ENCODE measurements at regions not wholly inside any gene's neighbourhood (a gene's known extent, or its start where the extent isn't known, plus 50 kb on each side); places are given as distances from the start of the nearest gene placed in this dataset.

DNA sequence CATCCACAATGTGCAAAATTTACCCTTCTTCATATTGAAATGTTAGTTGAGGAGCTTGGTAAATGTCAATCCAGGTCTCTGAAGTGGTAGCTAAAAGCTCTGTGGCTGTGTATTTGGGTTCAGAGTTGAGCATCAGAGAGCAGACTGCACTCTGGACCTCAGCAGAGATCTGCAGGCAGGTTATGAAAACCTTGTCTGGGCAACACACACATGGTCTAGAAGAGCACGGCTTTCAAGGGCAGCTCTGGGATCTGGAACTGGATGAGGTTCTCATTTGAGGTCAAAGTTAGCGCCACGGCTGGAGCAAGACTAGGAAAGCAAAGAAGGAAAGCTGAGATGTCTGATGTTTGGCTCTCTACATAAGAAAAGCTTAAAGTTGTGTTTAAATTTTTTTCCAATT lies 243.0 kb downstream of the SH3BP4 start:
- TF ChIP-seq, protein P1, sequence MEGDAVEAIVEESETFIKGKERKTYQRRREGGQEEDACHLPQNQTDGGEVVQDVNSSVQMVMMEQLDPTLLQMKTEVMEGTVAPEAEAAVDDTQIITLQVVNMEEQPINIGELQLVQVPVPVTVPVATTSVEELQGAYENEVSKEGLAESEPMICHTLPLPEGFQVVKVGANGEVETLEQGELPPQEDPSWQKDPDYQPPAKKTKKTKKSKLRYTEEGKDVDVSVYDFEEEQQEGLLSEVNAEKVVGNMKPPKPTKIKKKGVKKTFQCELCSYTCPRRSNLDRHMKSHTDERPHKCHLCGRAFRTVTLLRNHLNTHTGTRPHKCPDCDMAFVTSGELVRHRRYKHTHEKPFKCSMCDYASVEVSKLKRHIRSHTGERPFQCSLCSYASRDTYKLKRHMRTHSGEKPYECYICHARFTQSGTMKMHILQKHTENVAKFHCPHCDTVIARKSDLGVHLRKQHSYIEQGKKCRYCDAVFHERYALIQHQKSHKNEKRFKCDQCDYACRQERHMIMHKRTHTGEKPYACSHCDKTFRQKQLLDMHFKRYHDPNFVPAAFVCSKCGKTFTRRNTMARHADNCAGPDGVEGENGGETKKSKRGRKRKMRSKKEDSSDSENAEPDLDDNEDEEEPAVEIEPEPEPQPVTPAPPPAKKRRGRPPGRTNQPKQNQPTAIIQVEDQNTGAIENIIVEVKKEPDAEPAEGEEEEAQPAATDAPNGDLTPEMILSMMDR (conservative IDR thresholded peaks at IDR 0.05; ENCODE audit: low read depth, low read length) = no peak
- no peak for DNase-seq (ENCODE audit: low read depth)
- H3K4me3 ChIP-seq (ENCODE audit: low read depth, low read length) = no peak overlapping the region

DNA sequence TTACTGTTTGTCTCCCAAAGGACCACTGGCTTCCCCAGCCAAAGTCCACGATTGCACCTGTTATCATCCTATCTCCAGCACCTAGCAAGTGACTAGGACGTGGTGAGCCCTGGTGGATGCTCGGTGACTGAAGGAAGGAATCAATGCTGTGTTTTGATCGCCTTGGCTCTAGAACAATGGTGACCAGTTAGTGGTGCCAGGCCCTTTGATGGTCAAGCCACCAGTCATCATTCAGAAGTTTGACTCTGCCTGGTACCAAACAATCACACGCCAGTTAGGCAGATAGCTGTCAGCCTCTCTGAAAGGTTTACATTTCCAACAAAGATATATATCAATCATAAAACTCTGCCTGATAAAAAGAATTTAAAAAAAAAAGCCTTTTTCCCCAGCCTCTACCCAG lies 244.1 kb downstream of the SH3BP4 start:
- TF ChIP-seq, protein P1 (conservative IDR thresholded peaks at IDR 0.05; ENCODE audit: low read depth, low read length) = no peak

DNA sequence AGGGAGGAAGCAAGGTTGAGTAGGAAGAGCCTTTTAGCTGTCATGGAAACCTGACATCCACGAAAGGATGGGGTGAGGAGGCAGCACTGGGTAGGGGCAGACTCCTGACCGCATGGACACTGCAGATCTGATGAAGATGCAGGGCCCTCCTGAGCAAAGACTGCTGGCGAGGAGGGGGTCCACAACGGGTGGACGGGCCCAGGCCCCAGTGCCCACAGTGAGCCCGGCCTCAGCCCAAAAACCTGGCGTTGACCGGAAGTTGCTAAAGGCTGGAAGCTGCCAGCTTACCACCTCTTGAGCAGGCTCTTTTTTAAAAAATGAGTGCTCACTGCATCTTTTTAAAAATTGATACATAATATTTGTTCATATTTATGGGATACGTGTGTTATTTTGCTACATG lies 247.3 kb downstream of the SH3BP4 start:
- no peak for DNase-seq (ENCODE audit: low read depth)
- H3K4me3 ChIP-seq (ENCODE audit: low read depth, low read length) = no peak overlapping the region
- TF ChIP-seq, protein P1 (conservative IDR thresholded peaks at IDR 0.05; ENCODE audit: low read depth, low read length) = no peak

More for the DNA sequence above, 244.1 kb downstream of the SH3BP4 start:
- no peak overlapping the region for H3K4me3 ChIP-seq (ENCODE audit: low read depth, low read length)
- DNase-seq (ENCODE audit: low read depth) = no peak

DNA sequence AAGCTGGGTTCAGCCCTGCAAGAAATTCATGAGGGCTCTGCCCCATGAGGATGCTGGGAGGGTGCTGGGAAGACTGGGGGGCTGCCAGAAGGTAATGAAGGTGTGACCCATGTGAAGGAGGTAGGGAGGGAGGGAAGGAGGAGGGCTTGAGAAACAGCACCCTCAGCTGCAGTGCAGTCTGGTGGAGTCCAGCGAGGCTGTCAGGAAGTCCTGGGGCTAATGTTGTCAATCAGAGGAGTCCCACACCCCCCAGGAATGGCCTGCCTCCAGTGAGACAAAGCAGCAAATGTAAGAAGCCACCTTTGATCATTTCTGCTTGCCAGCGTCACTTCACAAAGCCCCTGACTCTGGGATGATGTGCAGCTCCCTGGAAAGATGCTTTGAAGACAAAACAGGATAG lies 248.4 kb downstream of the SH3BP4 start:
- DNase-seq (ENCODE audit: low read depth) = no peak

DNA sequence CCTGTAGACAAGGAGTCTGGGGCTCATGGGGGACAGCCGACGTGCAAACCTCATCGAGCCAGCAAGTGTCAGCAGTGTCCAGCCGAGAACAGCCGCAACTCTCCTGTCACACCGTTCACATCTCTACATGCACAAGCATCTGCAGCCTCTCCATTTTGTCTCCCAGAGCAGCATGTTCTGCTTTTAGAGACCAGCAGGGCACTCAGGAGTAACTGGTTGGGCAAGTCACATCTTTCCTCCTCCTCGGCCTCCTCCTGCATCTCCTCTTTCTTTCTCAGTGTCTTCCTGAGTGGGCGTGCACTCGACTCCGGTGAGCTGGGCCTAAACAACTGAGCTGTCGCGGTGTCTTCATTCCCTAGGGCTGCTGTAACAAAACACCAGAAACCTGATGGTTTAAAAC lies 249.9 kb downstream of the SH3BP4 start:
- no peak for DNase-seq (ENCODE audit: low read depth)
- H3K4me3 ChIP-seq (ENCODE audit: low read depth, low read length) = no peak overlapping the region
- TF ChIP-seq, protein P1 (conservative IDR thresholded peaks at IDR 0.05; ENCODE audit: low read depth, low read length) = no peak

More for the DNA sequence above, 248.4 kb downstream of the SH3BP4 start:
- H3K4me3 ChIP-seq (ENCODE audit: low read depth, low read length) = no peak overlapping the region
- TF ChIP-seq, protein P1 (conservative IDR thresholded peaks at IDR 0.05; ENCODE audit: low read depth, low read length) = no peak

DNA sequence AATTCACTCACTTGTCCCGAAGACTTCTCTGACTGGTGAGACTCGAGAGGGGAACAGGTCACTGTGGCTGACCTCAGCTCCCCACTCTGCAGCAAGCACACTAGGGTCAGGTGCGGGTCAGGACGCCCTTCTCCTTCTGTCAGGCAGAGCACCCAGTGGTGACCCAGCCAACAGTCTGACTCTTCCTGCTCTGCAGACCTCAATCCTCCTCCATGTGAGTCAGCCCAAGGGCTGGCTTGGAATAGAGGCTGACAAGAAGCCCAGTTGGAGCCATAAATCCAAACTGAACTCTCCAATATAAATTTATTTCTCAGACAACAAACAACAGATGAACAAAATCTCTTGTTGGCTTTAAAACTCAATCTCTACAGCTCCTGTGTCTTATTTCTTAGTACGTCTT lies 253.1 kb downstream of the SH3BP4 start:
- no peak overlapping the region for H3K4me3 ChIP-seq (ENCODE audit: low read depth, low read length)
- DNase-seq (ENCODE audit: low read depth) = no peak
- TF ChIP-seq, protein P1 (conservative IDR thresholded peaks at IDR 0.05; ENCODE audit: low read depth, low read length) = no peak

DNA sequence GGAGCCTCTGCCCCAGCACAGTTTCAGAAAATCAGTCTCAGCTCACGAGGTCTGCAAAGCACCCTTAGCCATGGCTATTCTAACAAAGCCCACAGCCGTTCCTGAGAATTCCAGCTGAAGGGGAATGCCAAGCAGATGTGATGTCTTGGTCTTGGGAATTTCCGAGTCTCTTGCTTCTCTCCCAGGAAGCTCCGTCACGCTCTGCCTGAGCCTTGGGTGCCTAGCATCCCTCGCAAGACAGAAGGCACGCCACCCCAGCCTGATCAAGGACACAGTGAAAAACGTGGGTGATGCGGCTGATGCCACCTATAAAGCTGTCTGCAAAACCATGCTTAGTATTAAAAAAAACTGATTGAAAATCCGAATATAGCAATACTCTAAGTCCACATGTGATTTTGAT lies 254.6 kb downstream of the SH3BP4 start:
- TF ChIP-seq, protein P1 (conservative IDR thresholded peaks at IDR 0.05; ENCODE audit: low read depth, low read length) = no peak
- no peak overlapping the region for H3K4me3 ChIP-seq (ENCODE audit: low read depth, low read length)
- peak; percentile 56 for DNase-seq (ENCODE audit: low read depth)
